ENCODE measurements at regions not wholly inside any gene's neighbourhood (a gene's known extent, or its start where the extent isn't known, plus 50 kb on each side); places are given as distances from the start of the nearest gene placed in this dataset.
A peak's percentile ranks its signal among the peaks of the same experiment; 100 is the strongest.

- no peak for TF ChIP-seq CHD1 (IDR thresholded peaks at IDR 0.05; ENCODE audit: low read depth, low read length)
Measured at GRCh38 chr7:121531175-121532070, 135.3 kb upstream of the FAM3C start (continued).

DNA sequence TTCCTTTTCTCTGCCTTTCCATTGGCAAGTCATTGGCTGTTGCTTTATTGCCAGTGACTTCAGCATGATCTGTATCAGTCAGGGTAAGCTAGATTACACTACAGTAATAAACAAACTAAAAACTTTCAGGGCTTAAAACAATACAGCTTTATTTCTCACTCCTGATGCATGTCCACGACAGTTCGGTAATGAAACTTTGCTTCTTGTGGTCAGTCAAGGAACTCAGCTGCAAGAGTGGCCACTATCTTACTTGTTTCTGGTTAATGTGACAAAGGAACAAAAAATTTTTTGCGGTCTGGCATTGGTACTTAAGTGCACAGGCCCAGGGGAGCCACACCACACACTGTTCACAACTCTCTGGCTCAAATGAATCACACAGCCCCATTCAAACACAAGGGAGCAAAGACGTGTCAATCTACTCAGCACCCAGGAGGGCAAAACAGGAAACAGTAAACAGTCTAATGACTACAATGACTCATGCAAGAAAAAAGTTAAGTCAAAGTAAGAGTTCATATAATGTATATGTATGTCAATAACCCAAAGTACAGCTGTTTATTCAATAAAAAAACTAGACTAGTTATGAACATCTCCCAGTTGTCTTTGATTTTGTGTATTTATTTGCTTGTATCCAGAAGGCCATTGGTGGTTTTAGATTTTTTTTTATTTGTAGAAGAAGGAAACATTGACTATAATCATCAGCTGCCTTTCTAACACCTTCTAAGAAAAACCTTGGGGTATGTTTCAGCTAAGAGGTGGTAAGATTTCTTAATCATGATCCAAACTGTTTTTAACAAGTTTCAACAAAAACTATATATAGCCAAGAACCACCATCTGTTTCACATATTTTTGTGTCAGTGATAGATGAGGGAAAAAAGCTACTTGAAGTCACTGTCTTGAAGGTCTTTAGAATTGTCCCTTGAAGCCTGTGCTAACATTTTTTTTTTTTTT is 134.4 kb upstream of the FAM3C start:
- Histone ChIP-seq H2BK120ac (ENCODE audit: low read depth, low read length) (no peak overlapping the region), H3K9ac (ENCODE audit: low read depth, low read length) (no peak overlapping the region), H3K4me3 (ENCODE audit: insufficient read depth, low read depth, low read length) (no peak overlapping the region), H3K9me1 (ENCODE audit: insufficient read depth, low read length) (no peaks in the 10 kb centered on the region), H3K36me3 (ENCODE audit: control insufficient read depth, insufficient read depth, low read length) (no peaks in the 10 kb centered on the region), H2AK5ac (ENCODE audit: low read depth, low read length) (no peak overlapping the region), H3K23ac (ENCODE audit: low read depth, low read length) (no peak overlapping the region), H3K4me2 (ENCODE audit: low read depth, low read length) (peak overlapping the region; percentile 44; the same call in 1 of the 2 replicates), H2AK9ac (replicated peaks; ENCODE audit: low read depth, low read length, poor library complexity) (no peak overlapping the region), H3K4me1 (ENCODE audit: control insufficient read depth, insufficient read depth, low read length) (no peaks in the 10 kb centered on the region; the same call in 1 of the 2 replicates), H2AFZ (replicated peaks; ENCODE audit: low read length, poor library complexity) (no peak overlapping the region), H2BK20ac (ENCODE audit: low read depth, low read length) (no peak overlapping the region), H2BK15ac (ENCODE audit: low read depth, low read length) (no peak overlapping the region), H3K56ac (ENCODE audit: extremely low read depth, insufficient read depth, low read length) (no peak overlapping the region), H3K14ac (replicated peaks; ENCODE audit: low read depth, low read length) (no peak overlapping the region), H3K27me3 (ENCODE audit: control insufficient read depth, insufficient read depth, low read length) (peaks cover 3% of the 10 kb centered on the region; the same call in 1 of the 2 replicates), H4K20me1 (ENCODE audit: insufficient read depth, low read length) (no peaks in the 10 kb centered on the region), H4K91ac (ENCODE audit: insufficient read depth, low read depth, low read length) (no peak overlapping the region), H3K18ac (ENCODE audit: low read depth, low read length) (no peak overlapping the region), H2BK5ac (ENCODE audit: low read depth, low read length, poor library complexity, severe bottlenecking) (no peak overlapping the region), H3K4ac (ENCODE audit: low read depth, low read length) (no peak overlapping the region), H3K79me1 (ENCODE audit: low read depth in 1 of 2, low read length in 2 of 2) (no peaks in the 10 kb centered on the region), H3K9me3 (ENCODE audit: control insufficient read depth, insufficient read depth, low read length) (no peaks in the 10 kb centered on the region), H4K5ac (ENCODE audit: low read depth, low read length) (no peak overlapping the region), H4K8ac (ENCODE audit: low read depth in 2 of 2, low read length in 2 of 2) (no peak overlapping the region), H3K27ac (ENCODE audit: insufficient read depth, low read length) (no peak overlapping the region)
- CTCF ChIA-PET: interaction anchor here (0.7 to 0.9 kb wide), 3 partner anchors 11 to 1560 kb away, joined by 4 to 10 read pairs (median 4); no protein-coding TSS in a partner anchor
- no TSS peak for BruUV-seq (replicated peaks)
- intact Hi-C loops (cut with micrococcal nuclease) (no loop called here), in situ Hi-C loops (cut with MboI; ENCODE audit: low sequenced_read_pairs) (no loop called here), dilution Hi-C loops (cut with HindIII; ENCODE audit: low sequenced_read_pairs, unreplicated experiment) (no loop called here)
- WGBS, 2 experiments (ENCODE audit: extremely low coverage in 2 of 2, insufficient read length in 1 of 2): no CpG with 5 or more reads among the region's 4 CpGs
- POLR2A ChIA-PET (ENCODE audit: unreplicated experiment): no interaction called here
- peak; percentile 81 for DNase-seq
- TF ChIP-seq FOS (IDR thresholded peaks at IDR 0.05; ENCODE audit: low read depth, low read length) (0 out of 2 replicates have a peak, but pooled peaks have one; percentile 2), BHLHE40 (IDR thresholded peaks at IDR 0.05; ENCODE audit: low read depth, low read length) (peak; percentile 45; the same call in 1 of the 2 replicates), MAFK (IDR thresholded peaks at IDR 0.05; ENCODE audit: low read depth, low read length) (no peak)
- ATAC-seq (ENCODE audit: low read depth): peak; percentile 85

Data from IMR-90 (cell line).